ENCODE measurements at regions not wholly inside any gene's neighbourhood (a gene's known extent, or its start where the extent isn't known, plus 50 kb on each side); places are given as distances from the start of the nearest gene placed in this dataset.

GRCh38 chr6:44034931-44035345 lies 92.3 kb downstream of the MRPL14 start:
- dilution Hi-C loops (cut with MboI; ENCODE audit: extremely low pct_ligation_motif_present, low sequenced_read_pairs) (no loop called here), intact Hi-C loops (cut with micrococcal nuclease) (no loop called here)
- no peak overlapping the region for H3K9ac ChIP-seq (replicated peaks; ENCODE audit: extremely low read depth, insufficient read depth, low read length)
- no TSS peak for BruUV-seq (replicated peaks)
- H2AFZ ChIP-seq (ENCODE audit: low read depth, low read length), result no peak overlapping the region
- H4K20me1 ChIP-seq (replicated peaks; ENCODE audit: control insufficient read depth, extremely low read depth, insufficient read depth, low read length), result no peaks in the 10 kb centered on the region
- FAIRE-seq (no peak), DNase-seq (ENCODE audit: low read depth, low spot score) (no peak)
- no peaks in the 10 kb centered on the region for H3K79me2 ChIP-seq (ENCODE audit: control insufficient read depth, insufficient read depth, low read length)
- H3K36me3 ChIP-seq (ENCODE audit: control insufficient read depth in 2 of 2, extremely low read depth in 1 of 2, insufficient read depth in 2 of 2, low read length in 2 of 2), result no peaks in the 10 kb centered on the region
- H3K9me1 ChIP-seq (replicated peaks; ENCODE audit: control insufficient read depth, extremely low read depth, insufficient read depth, low read length), result no peaks in the 10 kb centered on the region
- no peak overlapping the region for H3K4me2 ChIP-seq (ENCODE audit: insufficient read depth, low read length)
- no peaks in the 10 kb centered on the region for H3K9me3 ChIP-seq (replicated peaks; ENCODE audit: control insufficient read depth, insufficient read depth, low read length)
- H3K27me3 ChIP-seq (ENCODE audit: control insufficient read depth in 2 of 2, insufficient read depth in 2 of 2, low read length in 2 of 2), result peaks cover 3 to 9% of the 10 kb centered on the region in 2 experiments
- peaks cover 15% of the 10 kb centered on the region for H3K4me1 ChIP-seq (ENCODE audit: control insufficient read depth, extremely low read depth, insufficient read depth, low read length)
- ChIA-PET POLR2A (no interaction called here), CTCF (interaction anchor here (1.5 kb wide), 1 partner anchor 39 kb away, joined by 5 read pairs; no protein-coding TSS in a partner anchor)
- TF ChIP-seq POLR2AphosphoS5 (IDR thresholded peaks at IDR 0.05; ENCODE audit: insufficient read depth, low read depth, low read length), result no peak
- TF ChIP-seq EZH2 (IDR thresholded peaks at IDR 0.05; ENCODE audit: borderline replicate concordance, low read depth, low read length, severe bottlenecking), result no peak
- TF ChIP-seq GATA2 (IDR thresholded peaks at IDR 0.05; ENCODE audit: insufficient read depth, insufficient read length, low read depth, low read length), result no peak
- TF ChIP-seq MYC (IDR thresholded peaks at IDR 0.05; ENCODE audit: low read depth, low read length), result no peak
- no peak for TF ChIP-seq MAX (IDR thresholded peaks at IDR 0.05; ENCODE audit: insufficient read depth, insufficient read length)
- TF ChIP-seq JUN (IDR thresholded peaks at IDR 0.05; ENCODE audit: borderline replicate concordance, insufficient read depth, insufficient read length, low read depth), result no peak
- TF ChIP-seq POLR2A (IDR thresholded peaks at IDR 0.05; ENCODE audit: low read depth, low read length), result no peak
- TF ChIP-seq FOS (IDR thresholded peaks at IDR 0.05; ENCODE audit: borderline replicate concordance, insufficient read depth, low read length), result no peak
- no peak for TF ChIP-seq CTCF (IDR thresholded peaks at IDR 0.05; ENCODE audit: extremely low read depth in 1 of 2, insufficient read depth in 1 of 2, low read depth in 1 of 2, low read length in 2 of 2)
- no peak overlapping the region for H3K27ac ChIP-seq (ENCODE audit: insufficient read depth, low read depth, low read length)
- H3K4me3 ChIP-seq (replicated peaks in 1 of 3; ENCODE audit: insufficient read depth in 1 of 3, low read depth in 1 of 3, low read length in 3 of 3), result no peak overlapping the region

All from endothelial cell of umbilical vein (primary cell).